SK-MEL-5 (cell line): ENCODE measurements at regions not wholly inside any gene's neighbourhood (a gene's known extent, or its start where the extent isn't known, plus 50 kb on each side); places are given as distances from the start of the nearest gene placed in this dataset.
"Not testable (repeated sequence)": the region's sequence is repeated elsewhere in the genome, so short reads cannot be mapped to it uniquely, and the experiment has no call there.

ENCODE experiments used
- DNase-seq: peaks from one replicate; pipeline ENCODE4 v3.0.0-alpha.2; 2016; ENCODE audit warnings: low read depth, low spot score
- in situ Hi-C: cut with HindIII; loops from 2 replicates; pipeline ENCODE4 v1.10.0; 2016; ENCODE audit warnings: low sequenced_read_pairs, high pct_unique_total_duplicates, low pct_unique_long_range_greater_than_20kb

DNA sequence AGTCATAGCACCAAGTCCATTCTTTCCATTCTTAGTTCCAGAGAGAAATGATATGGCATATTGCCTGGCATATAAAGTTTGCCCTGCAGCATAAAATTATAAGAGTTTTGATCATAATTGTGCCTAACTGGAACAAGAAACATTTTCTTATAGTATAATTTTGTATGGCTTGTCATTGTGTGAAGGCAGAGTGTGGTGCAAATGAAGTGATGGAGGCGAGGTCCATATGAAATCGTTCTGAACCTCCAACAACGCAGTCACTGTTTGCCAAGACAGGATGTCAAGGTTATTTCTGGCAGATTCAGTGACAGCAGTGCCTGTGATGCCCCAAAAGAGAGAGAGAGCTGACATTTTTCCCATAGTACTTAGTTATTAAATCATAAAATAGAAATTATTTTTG lies 584.0 kb downstream of the ADGRL2 start:
- no peak for DNase-seq
- in situ Hi-C loops, result no loop called here

DNA sequence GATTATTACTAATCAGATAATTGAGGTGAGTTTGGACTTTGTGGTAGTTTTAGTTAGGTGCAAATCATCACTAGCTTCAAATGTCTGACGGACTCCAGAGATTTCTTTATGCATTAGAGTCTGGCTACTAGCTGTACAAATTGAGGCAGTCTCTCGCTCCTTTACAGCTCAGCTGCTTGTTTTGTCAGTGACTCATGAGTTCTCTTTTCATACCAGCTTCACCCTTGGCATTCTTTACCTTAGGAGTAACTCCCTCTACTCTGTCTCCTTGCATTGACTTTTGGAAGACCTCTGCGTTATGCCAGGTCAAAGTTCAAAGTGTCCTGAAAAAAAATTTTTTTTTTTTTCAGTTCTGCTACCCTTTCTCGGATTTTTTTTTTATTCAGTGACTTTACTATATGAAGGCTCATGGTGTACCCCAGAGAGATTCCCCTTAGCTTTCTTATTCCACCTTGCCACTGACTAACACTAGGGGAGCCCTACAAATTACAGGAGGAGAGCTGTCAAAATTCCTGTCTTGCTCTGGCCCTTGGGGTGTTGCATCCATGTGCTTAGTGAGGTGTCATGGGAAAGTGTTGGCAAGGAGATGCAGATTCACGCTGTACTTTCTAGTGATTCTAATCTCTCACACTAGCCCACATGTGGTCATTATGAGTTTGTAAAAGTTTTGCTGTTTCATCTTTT lies 576.6 kb downstream of the ADGRL2 start:
- in situ Hi-C loops, result no loop called here
- no peak for DNase-seq

DNA sequence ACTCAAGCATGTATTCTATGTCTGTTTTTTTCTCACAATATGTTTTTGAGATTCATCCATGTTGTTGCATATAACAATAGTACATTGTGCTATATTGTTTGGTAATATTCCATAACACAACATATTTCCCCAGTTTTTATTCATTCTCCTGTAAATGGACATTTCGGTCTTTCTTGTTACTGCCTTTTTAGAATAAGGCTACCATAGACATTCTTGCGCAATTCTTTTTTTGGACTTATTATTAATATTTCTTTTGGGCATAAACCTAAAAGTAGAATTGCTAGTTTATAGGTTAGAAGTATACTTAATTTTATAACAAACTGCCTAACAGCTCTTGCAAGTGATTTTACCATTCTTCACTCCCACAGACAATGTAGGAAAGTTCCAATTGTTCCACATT lies 573.0 kb downstream of the ADGRL2 start:
- DNase-seq, result no peak
- in situ Hi-C loops, result no loop called here

DNA sequence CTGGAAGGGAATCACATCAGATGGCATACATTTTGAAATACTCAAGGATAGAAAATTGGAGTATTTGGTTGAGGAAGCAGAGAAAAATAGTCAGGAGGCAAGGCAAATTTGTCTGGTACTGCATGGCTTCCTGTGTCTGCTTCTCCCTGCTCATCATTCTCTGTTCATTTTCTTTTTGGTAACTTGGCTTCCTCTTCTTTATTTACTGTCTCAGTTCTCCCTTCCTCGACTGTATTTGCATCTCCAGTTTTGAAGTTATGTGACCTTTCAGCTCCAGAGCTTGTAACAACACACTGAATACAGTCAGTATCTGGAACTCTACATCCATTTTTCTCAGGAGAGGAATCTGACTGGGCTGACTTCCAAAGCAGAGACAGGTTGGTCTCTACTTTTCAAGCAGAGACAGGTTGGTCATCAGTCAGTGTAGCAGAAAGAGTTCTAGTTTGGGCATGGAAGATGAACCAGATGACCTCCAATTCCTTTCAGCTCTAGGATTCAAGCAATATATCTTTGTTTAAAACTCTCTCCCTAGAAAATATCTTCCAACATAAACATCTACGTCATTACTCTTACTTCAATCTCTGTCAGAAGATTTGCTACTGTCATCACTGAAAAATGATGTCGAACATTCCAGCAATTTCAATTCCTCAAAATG lies 571.2 kb downstream of the ADGRL2 start:
- in situ Hi-C loops, result no loop called here
- DNase-seq, result no peak

DNA sequence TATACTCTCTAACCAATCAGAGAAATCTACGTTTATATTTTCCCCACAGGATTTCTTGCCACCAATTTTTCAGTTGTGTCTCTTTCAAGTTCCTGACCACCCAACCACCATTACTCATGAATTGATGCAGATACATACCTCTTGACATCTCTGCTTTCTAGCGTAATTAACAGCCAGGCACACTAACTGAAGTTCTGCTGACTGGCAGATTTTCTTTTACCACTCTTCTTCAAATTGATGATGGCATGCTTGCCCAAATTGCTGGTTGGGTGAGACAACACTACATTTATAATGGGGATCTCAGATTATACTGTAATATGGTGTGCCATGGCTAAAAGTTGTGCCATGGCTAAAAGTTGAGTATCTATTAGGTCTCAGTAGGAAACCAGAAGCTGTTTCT lies 566.7 kb downstream of the ADGRL2 start:
- DNase-seq, result no peak
- in situ Hi-C loops, result no loop called here

DNA sequence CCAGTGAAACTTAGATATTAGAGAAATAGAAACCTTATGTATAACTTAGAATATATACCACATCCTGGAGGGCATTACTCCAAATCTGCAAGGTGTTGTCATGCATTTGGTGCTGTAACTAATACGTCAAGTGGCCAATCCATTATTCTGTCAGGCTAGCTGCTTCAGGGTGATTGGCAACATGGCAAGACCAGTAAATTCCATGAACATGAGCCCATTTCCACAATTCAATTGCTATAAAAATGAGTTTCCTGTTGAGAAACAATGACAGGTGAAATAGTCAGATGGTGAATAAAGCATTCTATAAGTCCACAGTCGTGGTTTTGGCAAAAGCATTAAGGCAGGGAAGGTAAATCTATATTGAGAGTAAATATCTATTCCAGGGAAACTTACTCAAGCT lies 566.0 kb downstream of the ADGRL2 start:
- DNase-seq, result no peak

DNA sequence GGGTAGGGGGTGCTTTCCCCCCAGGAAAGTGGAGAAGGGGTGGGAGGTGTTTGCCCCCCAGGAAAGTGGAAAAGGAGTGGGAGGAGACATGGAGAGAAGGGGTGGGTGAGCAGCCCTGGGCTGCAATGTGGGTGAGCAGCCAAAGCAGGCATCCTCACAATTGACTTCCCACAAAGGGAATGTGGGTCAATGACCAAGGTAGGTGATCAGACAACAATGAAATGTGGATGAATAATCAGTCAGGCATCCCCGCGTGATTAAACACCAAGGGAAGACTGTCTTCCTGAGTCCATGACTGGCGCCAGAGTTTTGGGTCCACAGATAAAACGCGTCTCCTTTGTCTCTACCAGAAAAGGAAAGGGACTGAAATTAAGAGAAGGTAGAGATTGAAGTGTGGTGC lies 558.8 kb downstream of the ADGRL2 start:
- not testable (repeated sequence) for DNase-seq

More for the DNA sequence above, 566.0 kb downstream of the ADGRL2 start:
- in situ Hi-C loops, result no loop called here

DNA sequence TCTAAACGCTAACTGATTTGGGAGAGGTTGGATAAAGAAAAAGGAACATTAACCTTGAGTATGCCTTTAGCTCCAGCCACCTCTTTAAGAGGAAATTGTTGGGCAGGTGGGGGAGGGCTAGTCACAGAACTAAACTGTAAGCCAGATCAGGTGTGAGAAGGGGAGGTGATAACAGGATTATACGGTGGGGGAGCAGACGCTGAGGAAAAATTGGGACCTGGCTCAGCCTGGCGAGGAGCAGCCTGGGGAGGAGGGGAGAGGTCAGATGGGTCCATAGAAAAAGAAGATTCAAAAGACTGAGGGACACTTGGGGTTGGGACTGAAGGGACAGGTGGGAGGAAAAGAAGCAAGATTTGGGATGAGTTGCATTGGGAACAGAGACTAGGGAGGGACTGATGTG lies 558.0 kb downstream of the ADGRL2 start:
- in situ Hi-C loops, DNase-seq: not testable (repeated sequence)

More for the DNA sequence above, 558.8 kb downstream of the ADGRL2 start:
- in situ Hi-C loops, result not testable (repeated sequence)

DNA sequence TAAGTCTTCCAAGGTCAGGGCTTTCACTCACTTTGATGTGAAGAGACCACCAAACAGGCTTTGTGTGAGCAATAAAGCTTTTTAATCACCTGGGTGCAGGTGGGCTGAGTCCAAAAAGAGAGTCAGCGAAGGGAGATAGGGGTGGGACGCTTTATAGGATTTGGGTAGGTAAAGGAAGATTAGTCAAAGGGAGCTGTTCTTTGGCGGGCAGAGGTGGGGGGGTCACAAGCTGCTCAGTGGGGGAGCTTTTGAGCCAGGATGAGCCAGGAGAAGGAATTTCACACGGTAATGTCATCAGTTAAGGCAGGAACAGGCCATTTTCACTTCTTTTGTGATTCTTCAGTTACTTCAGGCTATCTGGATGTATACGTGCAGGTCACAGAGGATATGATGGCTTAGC lies 553.8 kb downstream of the ADGRL2 start:
- DNase-seq, in situ Hi-C loops: not testable (repeated sequence)

DNA sequence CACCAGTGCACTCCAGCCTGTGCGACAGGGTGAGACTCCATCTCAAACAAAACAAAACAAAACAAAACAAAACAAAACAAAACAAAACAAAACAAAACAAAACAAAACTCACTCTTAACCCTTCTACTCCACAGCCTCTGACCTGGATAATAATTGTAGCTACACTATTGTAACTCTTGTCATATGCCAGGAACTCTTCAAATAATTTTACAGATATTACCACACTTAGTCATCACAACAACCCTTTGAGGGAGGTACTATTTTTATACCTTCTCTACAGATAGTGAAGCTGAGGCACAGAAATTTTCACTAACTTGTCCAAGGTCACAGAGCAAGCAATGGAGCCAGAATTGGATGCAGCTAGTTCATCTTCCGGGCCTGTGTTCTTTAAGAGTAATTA lies 547.8 kb downstream of the ADGRL2 start:
- in situ Hi-C loops, result no loop called here
- no peak for DNase-seq

DNA sequence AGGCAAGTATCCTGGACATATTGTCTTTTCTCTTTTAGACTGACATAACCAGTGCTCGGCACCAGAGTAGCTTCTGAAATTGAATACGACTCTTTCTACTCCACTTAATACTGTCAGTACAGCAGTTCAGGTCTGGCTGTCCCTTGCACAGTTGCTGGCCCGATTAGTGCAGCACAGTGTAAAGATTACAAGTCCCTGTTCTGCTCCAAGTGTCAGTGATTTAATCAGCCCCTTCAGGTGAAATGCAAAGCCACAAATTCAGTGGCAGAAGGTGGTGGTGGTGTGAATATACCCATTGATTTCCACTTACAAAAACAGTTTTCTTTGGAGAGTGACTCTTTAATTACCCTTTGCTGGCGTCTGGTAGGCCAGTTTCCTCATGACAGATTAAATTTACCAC lies 545.4 kb downstream of the ADGRL2 start:
- in situ Hi-C loops, result no loop called here
- no peak for DNase-seq

DNA sequence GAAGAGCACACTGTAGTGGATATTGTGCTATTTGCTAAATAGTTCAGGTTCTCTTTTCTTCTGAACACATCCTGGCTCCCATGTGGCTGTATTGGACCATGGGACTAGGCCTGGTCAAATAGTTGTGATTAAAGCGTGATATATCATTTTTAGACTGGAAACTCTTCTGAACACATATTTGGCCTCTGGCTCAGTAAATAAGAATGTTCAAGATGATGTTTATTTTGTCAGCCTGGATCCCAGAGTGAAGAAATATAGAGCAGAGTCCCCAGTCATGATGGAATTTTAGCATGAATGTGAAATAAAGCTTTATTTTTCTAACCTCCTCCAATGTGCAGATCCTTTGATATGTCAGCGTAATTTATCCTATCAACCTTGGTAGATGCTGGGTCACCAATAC lies 542.6 kb downstream of the ADGRL2 start:
- in situ Hi-C loops, result no loop called here
- no peak for DNase-seq

DNA sequence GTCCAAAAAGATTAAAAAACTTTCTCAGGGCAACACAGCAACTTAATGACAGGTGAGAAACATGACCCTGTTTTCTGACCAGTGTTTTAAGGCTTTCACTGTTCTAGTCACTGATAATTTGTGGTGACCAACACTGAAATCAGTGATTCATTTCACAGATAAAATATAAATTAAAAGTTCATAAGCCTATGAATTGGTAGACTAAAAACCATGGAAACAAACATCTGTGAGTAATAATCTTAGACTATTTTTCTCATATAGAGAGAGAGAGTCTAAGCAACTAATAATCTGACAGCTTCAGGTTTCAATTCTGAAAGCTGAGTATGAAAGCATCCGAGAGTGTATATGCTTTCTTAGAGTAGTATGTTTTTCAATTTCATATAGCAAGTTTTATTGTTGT lies 536.9 kb downstream of the ADGRL2 start:
- in situ Hi-C loops, result no loop called here

DNA sequence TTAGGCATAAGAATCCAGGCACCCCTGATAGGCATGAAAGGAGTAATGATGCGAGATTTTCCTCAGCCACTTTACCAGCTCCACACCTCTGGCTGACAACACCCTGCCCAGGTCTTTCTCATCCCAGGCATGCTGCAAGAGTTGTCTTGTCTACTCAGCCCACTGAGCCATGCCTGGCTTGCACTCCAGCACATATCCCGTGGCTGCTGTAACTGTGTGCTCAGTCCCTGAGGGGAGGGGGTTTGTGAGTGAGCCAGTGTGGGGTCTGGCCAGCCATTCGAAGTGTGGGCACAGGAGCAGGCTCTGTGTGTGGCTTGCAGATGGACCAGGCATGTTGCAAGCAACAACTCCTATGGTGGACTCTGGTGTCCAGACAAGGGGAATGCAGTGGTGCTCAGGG lies 529.6 kb downstream of the ADGRL2 start:
- in situ Hi-C loops, result no loop called here

More for the DNA sequence above, 536.9 kb downstream of the ADGRL2 start:
- DNase-seq, result no peak

DNA sequence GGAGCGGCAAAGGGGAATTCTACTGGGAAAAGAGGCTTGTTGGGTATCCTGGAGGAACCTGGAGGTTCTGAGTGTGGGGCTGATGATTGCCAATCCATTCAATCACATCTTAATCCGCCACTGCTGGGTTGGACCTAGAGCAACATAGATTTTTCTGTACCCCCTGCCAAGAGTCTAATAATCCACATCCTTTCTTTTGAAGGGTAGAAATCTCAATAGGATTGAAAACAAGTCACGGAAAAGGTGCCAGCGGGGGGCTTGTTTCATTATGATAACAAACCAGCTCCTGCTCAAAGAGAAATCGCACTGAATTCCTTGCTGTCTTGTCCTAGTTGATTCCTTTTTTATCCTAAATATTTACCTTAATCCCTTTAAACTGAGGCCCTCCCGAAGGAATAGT lies 528.5 kb downstream of the ADGRL2 start:
- DNase-seq, result no peak
- in situ Hi-C loops, result no loop called here

More for the DNA sequence above, 529.6 kb downstream of the ADGRL2 start:
- no peak for DNase-seq

DNA sequence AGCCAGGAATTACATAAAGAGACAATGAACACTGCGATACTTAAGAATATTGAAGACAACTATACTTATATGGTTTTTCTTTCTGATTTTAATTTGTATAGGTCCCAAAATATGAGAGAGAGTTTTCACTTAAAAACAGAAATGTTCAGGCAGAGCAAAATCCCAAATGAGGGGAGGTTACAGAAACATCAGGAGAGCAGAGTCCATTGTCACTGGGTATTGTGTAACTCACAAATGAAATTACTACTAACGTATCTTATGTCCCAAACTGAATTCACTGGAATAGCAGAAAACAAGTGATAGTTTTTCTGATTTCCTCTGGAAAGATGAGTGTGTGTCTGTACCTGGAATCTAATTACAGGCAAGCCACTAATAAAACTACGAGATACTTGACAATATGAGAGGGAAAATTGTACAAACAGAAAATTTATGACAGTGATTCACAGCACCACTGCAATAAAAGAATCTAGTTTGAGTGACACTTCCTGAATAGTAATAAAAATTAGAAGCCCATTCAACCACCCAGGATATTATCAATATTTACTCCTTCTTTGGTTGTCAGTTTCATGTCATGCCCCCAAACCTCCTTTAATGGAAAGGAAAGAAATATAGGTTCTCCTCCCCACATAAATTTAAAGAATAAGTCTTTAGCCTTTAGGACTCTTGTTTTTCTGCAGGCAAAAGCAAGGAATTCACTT lies 522.6 kb downstream of the ADGRL2 start:
- in situ Hi-C loops, result no loop called here
- no peak for DNase-seq

DNA sequence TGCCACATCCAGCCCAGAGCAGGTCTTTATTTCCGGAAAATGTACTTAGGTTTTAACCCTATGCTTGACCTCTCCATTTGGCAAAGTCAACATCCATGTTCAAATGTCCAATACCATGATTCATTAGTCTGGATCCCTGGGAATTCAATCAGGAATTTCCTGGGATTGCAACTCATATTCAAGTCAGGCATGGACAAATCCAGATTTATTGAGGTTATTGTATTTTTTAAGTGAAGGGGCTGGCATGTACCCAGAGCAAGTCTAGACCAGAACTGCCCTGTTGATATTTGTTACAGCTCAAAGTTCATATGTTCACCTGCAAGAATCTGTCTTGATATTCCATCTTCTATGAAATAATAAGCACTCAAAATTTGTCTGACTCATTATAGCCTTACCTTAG lies 521.1 kb downstream of the ADGRL2 start:
- no peak for DNase-seq
- in situ Hi-C loops, result no loop called here

DNA sequence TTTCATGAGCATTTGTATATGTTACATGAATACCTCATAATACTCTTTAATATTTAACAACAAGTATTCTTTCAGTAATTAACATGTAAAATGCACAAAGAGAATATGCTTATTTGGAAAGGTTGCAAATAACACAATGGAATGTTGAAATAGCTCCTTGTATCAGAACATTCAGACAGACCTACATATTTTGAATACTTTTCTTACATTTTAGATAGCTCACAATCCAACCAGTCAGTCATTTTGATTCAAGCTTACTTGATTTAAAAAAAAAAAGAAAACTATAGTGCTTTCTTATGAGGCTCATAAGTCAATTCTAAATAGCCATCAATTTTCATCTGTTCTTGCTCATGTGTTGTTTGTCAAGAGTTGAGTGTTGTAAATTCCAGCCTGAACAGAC lies 518.8 kb downstream of the ADGRL2 start:
- in situ Hi-C loops, result no loop called here
- no peak for DNase-seq

DNA sequence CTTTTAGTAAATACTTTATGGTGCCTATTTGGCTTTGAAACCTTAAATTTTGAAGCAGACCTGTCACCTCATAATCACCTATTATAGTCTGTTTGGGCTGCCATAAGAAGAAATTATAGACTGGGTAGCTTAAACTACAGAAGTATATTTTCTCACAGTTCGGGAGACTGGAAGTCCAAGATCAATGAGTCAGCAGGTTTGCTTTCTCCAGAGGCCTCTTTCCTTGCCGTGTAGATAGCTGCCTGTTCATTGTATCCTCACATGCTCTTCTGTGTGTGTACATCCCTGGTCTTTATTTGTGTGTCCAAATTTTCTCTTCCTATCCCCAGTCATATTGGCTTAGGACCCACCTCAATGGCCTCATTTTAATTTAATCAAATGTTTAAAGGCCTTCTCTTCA lies 518.2 kb downstream of the ADGRL2 start:
- in situ Hi-C loops, result no loop called here
- no peak for DNase-seq
